NT2/D1 (cell line): ENCODE measurements at regions not wholly inside any gene's neighbourhood (a gene's known extent, or its start where the extent isn't known, plus 50 kb on each side); places are given as distances from the start of the nearest gene placed in this dataset.

Experiments
- DNase-seq: peaks from one replicate; pipeline ENCODE4 v3.0.0-alpha.2; 2011; ENCODE audit warnings: low read depth, low spot score
- H3K27me3 ChIP-seq: 2 replicates; pipeline ENCODE4 v1.6.0; 2011; ENCODE audit warnings: mild to moderate bottlenecking; ENCODE audit not compliant: insufficient read length, insufficient read depth
- H3K36me3 ChIP-seq: 2 replicates; pipeline ENCODE4 v1.6.1; 2011; ENCODE audit warnings: mild to moderate bottlenecking, low read length, mixed read lengths; ENCODE audit not compliant: insufficient read depth, insufficient read length
- H3K4me1 ChIP-seq: 2 replicates; pipeline ENCODE4 v1.5.1; 2011; ENCODE audit not compliant: insufficient read depth, insufficient read length
- H3K4me3 ChIP-seq: 2 replicates; pipeline ENCODE4 v1.5.1; 2011; ENCODE audit warnings: low read depth; ENCODE audit not compliant: insufficient read length
- H3K9ac ChIP-seq: 2 replicates; pipeline ENCODE4 v1.6.0; 2011; ENCODE audit warnings: low read depth; ENCODE audit not compliant: insufficient read length
- H3K9me3 ChIP-seq: 2 replicates; pipeline ENCODE4 v1.5.1; 2011; ENCODE audit warnings: mild to moderate bottlenecking, low read length; ENCODE audit not compliant: insufficient read depth
- SUZ12 ChIP-seq: IDR thresholded peaks from 2 replicates; pipeline ENCODE4 v1.6.1; 2011; ENCODE audit not compliant: insufficient read length, insufficient read depth; ENCODE audit errors: extremely low read depth
- YY1 ChIP-seq: IDR thresholded peaks from 2 replicates; pipeline ENCODE4 v1.6.1; 2011; ENCODE audit not compliant: insufficient read length, insufficient read depth
- ZNF274 ChIP-seq: IDR thresholded peaks from 2 replicates; pipeline ENCODE4 v1.6.1; 2011; ENCODE audit warnings: mild to moderate bottlenecking, low read depth, low read length

- Histone ChIP-seq H3K9ac (no peak overlapping the region), H3K36me3 (no peaks in the 10 kb centered on the region), H3K4me1 (peaks cover 3% of the 10 kb centered on the region), H3K27me3 (no peaks in the 10 kb centered on the region), H3K9me3 (no peaks in the 10 kb centered on the region), H3K4me3 (no peak overlapping the region)
- no peak for DNase-seq
- TF ChIP-seq YY1 (no peak), ZNF274 (no peak), SUZ12 (no peak)
Measured at GRCh38 chr16:86189934-86190333, 291.0 kb downstream of the IRF8 start.

GRCh38 chr16:86191663-86192062 lies 292.7 kb downstream of the IRF8 start:
- peaks cover 3% of the 10 kb centered on the region for H3K4me1 ChIP-seq
- no peaks in the 10 kb centered on the region for H3K9me3 ChIP-seq
- no peak for DNase-seq
- H3K4me3 ChIP-seq, result no peak overlapping the region
- TF ChIP-seq ZNF274, result no peak
- TF ChIP-seq SUZ12, result no peak
- TF ChIP-seq YY1, result no peak
- H3K27me3 ChIP-seq, result no peaks in the 10 kb centered on the region
- no peaks in the 10 kb centered on the region for H3K36me3 ChIP-seq
- H3K9ac ChIP-seq, result no peak overlapping the region

- Histone ChIP-seq H3K9me3 (no peaks in the 10 kb centered on the region), H3K36me3 (no peaks in the 10 kb centered on the region), H3K9ac (no peak overlapping the region), H3K27me3 (no peaks in the 10 kb centered on the region), H3K4me3 (no peak overlapping the region), H3K4me1 (peaks cover 8% of the 10 kb centered on the region)
- DNase-seq, result no peak
- TF ChIP-seq YY1 (no peak), SUZ12 (no peak)
Measured at GRCh38 chr16:86193528-86194193, 294.7 kb downstream of the IRF8 start.

GRCh38 chr16:86195863-86196630 lies 297.1 kb downstream of the IRF8 start:
- peaks cover 13% of the 10 kb centered on the region for H3K4me1 ChIP-seq

GRCh38 chr16:86196687-86197391 lies 297.9 kb downstream of the IRF8 start:
- Histone ChIP-seq H3K4me3 (no peak overlapping the region), H3K9me3 (no peaks in the 10 kb centered on the region), H3K36me3 (no peaks in the 10 kb centered on the region), H3K4me1 (peaks cover 14% of the 10 kb centered on the region), H3K9ac (no peak overlapping the region), H3K27me3 (no peaks in the 10 kb centered on the region)
- no peak for TF ChIP-seq ZNF274
- no peak for TF ChIP-seq SUZ12
- TF ChIP-seq YY1, result no peak
- DNase-seq, result no peak

More at GRCh38 chr16:86195863-86196630, 297.1 kb downstream of the IRF8 start:
- H3K9ac ChIP-seq, result no peak overlapping the region
- H3K36me3 ChIP-seq, result no peaks in the 10 kb centered on the region
- H3K27me3 ChIP-seq, result no peaks in the 10 kb centered on the region
- TF ChIP-seq ZNF274, result no peak
- TF ChIP-seq SUZ12, result no peak
- no peak for TF ChIP-seq YY1
- no peak overlapping the region for H3K4me3 ChIP-seq
- peak; percentile 58 for DNase-seq
- H3K9me3 ChIP-seq, result no peaks in the 10 kb centered on the region

DNA sequence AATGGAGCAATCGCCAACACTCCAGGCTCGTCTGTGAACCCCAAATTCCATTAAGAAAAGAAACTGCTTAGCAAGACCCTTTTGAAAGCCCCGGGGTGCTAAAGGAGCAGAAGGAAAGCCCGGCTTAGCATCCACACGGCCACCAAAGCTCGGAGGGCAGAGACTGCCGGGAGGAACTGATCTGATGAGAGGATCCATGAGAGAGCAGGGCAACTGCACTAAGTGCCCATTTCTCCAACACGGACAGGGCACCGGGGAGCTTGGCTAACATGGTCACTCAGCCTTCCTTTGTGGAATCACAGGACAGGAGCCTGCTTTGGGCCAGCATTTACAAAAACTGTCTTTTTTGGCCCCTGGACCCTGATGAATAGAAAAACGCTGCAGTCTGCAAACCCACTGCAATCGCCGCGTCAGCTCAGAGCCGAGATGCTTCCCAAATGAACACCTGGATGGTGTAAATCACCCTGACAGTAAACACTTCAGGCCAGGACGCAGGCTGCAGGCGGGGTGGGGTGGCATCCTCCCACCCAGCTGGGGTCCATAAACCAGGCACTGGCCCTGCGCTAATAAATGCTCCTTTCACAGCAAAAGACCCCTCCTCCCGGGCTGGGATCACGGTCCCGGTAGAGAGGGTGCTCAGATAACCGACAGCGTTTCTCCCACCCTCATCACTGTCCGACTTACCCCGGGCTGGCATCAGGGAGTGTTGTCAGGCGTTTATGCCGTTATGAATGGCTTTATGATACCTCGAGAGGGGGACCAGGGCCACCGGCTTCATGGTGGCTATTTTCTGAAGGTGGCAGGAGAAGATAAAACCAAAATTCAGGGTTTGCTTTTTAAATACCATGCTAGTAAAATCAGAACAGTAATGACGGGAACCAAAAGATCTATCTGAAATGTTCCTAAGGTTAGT lies 299.5 kb downstream of the IRF8 start:
- no peak for DNase-seq
- H3K27me3 ChIP-seq, result no peaks in the 10 kb centered on the region
- H3K9me3 ChIP-seq, result no peaks in the 10 kb centered on the region
- H3K9ac ChIP-seq, result no peak overlapping the region
- H3K36me3 ChIP-seq, result no peaks in the 10 kb centered on the region
- TF ChIP-seq SUZ12 (no peak), ZNF274 (no peak)
- peaks cover 22% of the 10 kb centered on the region for H3K4me1 ChIP-seq
- H3K4me3 ChIP-seq, result no peak overlapping the region

- Histone ChIP-seq H3K9me3 (no peaks in the 10 kb centered on the region), H3K36me3 (no peaks in the 10 kb centered on the region), H3K9ac (no peak overlapping the region), H3K4me1 (peaks cover 22% of the 10 kb centered on the region), H3K4me3 (no peak overlapping the region), H3K27me3 (no peaks in the 10 kb centered on the region)
- TF ChIP-seq SUZ12, result no peak
- TF ChIP-seq ZNF274, result no peak
- TF ChIP-seq YY1, result no peak
- DNase-seq, result no peak
Measured at GRCh38 chr16:86199182-86199581, 300.2 kb downstream of the IRF8 start.
